Germinal center (tissue), 1 donor: ENCODE measurements at regions not wholly inside any gene's neighbourhood (a gene's known extent, or its start where the extent isn't known, plus 50 kb on each side); places are given as distances from the start of the nearest gene placed in this dataset.

Source experiments
- DNase-seq: peaks from one replicate; pipeline ENCODE4 v3.0.0; 2012; ENCODE audit warnings: mixed read lengths, low spot score

- DNase-seq, result no peak
These were observed 650.8 kb upstream of the FAM241A start for GRCh38 chr4:111494471-111494870.

- no peak for DNase-seq
These were observed 650.3 kb upstream of the FAM241A start for GRCh38 chr4:111494971-111495370.

- DNase-seq, result no peak
These were observed 646.0 kb upstream of the FAM241A start for GRCh38 chr4:111499291-111499690.

GRCh38 chr4:111499706-111500105, 645.5 kb upstream of the FAM241A start:
- DNase-seq, result no peak

GRCh38 chr4:111500858-111501257, 644.4 kb upstream of the FAM241A start:
- no peak for DNase-seq

GRCh38 chr4:111501946-111502345, 643.3 kb upstream of the FAM241A start:
- no peak for DNase-seq

GRCh38 chr4:111502626-111503025, 642.6 kb upstream of the FAM241A start:
- DNase-seq, result no peak

- no peak for DNase-seq
These were observed 638.5 kb upstream of the FAM241A start for GRCh38 chr4:111506706-111507105.

- no peak for DNase-seq
These were observed 634.7 kb upstream of the FAM241A start for GRCh38 chr4:111510535-111510934.

- DNase-seq, result no peak
These were observed 633.0 kb upstream of the FAM241A start for GRCh38 chr4:111512081-111512783.

GRCh38 chr4:111519683-111520082, 625.6 kb upstream of the FAM241A start:
- DNase-seq, result no peak

- DNase-seq, result no peak
These were observed 614.8 kb upstream of the FAM241A start for GRCh38 chr4:111530446-111530845.

GRCh38 chr4:111535792-111536191, 609.5 kb upstream of the FAM241A start:
- no peak for DNase-seq

GRCh38 chr4:111537165-111537564, 608.1 kb upstream of the FAM241A start:
- no peak for DNase-seq

GRCh38 chr4:111537871-111538270, 607.4 kb upstream of the FAM241A start:
- no peak for DNase-seq

GRCh38 chr4:111540671-111541070, 604.6 kb upstream of the FAM241A start:
- DNase-seq, result no peak

- DNase-seq, result no peak
These were observed 603.2 kb upstream of the FAM241A start for GRCh38 chr4:111542056-111542455.

- no peak for DNase-seq
These were observed 598.4 kb upstream of the FAM241A start for GRCh38 chr4:111546881-111547280.

GRCh38 chr4:111556141-111556781, 589.0 kb upstream of the FAM241A start:
- DNase-seq, result no peak

- DNase-seq, result no peak
These were observed 588.4 kb upstream of the FAM241A start for GRCh38 chr4:111556851-111557250.

GRCh38 chr4:111562826-111563225, 582.4 kb upstream of the FAM241A start:
- no peak for DNase-seq

- DNase-seq, result no peak
These were observed 572.8 kb upstream of the FAM241A start for GRCh38 chr4:111572470-111572869.

- no peak for DNase-seq
These were observed 571.9 kb upstream of the FAM241A start for GRCh38 chr4:111573386-111573785.

- no peak for DNase-seq
These were observed 565.5 kb upstream of the FAM241A start for GRCh38 chr4:111579767-111580166.
